Middle frontal gyrus (tissue), 1 donor: ENCODE measurements at regions not wholly inside any gene's neighbourhood (a gene's known extent, or its start where the extent isn't known, plus 50 kb on each side); places are given as distances from the start of the nearest gene placed in this dataset.

Source experiments
- DNase-seq: peaks from one replicate; pipeline ENCODE4 v3.0.0-alpha.2; 2015; ENCODE audit warnings: low spot score; ENCODE audit errors: extremely low spot score

DNA sequence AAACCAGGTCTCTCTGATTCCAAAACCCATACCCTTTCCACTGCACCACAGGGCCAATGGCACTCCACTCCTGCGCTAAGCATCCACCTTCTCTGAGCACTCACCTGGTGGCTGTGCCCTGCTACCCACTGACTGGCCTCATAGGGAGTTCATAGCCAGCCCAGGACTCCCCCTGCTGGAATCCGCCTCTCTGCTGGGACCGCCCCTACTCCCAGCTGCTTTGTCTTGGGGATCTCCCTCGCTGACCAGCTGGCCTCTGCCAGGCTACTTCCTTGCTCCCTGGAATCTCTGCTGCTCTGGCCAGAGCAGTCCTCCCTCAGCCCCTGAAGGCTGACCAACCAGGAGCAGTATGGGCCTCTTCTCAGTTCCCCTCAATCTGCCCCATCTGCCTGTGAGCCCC, 129.7 kb downstream of the FAXC start:
- DNase-seq: no peak

DNA sequence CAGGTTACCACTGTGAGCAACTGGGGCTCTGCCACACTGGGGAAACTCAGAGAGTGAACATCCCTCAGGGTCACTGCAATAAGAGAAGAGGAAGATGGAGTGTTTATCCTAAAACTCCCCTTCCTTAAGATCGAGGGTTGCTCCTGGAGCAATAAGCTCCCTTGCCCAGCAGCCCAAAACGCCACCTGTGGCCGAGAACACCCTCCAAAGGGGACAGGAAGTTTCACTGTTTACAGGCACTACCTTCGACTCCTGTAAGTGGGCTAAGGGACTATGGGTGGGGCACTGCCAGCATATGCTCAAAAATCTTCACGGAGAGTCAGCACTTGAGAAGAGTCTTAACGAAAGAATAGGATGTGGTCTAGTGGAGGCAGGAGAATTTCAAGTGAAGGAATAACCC, 132.5 kb downstream of the FAXC start:
- no peak for DNase-seq

DNA sequence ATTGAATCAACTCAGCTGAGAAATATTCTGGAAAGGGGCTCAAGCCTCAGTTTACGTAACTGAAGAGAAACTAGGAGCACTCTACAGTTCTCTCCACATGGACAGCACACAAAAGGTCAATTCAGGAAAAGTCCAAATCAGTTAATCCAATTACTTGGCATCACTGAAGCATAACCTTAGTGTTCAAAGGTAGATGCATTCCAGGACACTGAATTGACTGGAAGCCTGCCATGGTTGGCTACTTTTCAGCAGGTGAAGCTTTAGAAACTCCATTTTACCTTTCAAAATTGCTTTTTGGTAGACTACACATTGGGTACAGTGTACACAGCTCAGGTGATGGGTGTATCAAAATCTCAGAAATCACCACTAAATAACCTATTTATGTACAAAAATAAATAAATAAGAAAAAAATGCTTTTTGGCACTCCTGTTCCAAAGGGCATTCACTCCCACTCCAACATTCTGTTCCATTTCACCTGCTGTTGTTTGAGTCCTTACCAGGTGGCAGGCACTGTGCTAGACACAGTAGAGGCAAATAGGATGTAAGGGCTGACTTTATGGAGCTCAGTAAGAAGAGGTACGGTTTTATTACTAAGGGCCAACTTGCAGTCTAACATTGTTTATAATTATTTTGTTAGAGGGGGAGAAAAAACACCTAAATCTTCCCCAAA, 153.4 kb downstream of the FAXC start:
- DNase-seq: no peak

DNA sequence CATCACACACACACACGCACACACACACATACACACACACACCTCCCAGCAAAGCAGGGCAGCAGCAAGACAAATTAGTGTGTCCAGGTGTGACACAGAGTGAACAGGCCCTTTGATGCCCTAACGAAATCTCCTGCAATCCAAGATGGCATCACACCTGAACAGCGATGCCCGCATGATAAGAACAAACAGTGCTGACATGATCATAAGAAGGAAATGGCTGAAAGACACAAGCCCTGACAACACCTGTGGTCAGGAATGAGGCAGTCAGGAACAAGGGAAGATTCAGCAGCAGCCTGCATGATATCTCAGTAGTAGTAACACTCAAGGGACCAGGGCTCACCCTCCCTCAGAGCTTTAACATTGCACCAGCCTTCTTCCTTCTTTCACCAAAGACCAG, 156.9 kb downstream of the FAXC start:
- no peak for DNase-seq

DNA sequence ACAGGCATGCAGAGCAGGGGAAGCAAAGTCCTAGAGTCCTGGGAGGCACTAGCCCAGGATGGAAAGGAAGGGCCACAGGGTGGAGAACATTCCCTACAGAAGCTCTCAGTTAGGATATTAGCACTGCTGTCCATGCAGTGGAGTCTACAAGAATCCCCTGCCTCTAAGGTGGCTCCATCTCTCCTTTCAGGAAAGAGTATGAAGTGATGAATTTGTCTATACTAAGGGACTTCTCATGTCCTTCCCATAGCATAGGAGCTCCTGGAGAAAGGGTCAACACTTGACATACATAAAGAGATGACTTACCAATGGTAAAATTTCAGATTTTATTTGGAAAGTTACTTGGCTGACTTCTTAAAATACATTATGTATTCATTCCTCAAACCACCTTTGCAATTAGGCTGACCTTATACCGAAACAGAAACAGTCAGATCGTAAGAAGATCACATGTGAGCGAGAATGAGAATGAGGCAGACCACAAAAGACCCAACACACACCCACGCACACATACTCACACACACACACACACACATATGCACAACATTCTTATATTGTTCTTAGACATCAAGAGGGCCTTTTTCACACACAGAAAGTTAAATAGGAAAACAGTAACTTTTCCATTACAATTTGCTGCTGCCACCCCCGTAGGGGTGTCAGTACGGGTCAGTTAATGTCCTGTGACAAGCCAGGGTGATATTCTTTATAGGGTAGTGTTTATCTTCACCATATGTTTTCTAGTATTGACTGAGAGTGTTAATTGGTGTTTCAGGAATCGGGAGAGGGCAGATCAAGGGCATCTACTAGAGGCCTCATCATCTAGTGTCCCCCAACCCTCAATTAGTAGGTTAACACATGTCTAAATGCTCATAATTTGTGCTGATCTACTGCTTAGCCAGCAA, 159.4 kb downstream of the FAXC start:
- DNase-seq: no peak

DNA sequence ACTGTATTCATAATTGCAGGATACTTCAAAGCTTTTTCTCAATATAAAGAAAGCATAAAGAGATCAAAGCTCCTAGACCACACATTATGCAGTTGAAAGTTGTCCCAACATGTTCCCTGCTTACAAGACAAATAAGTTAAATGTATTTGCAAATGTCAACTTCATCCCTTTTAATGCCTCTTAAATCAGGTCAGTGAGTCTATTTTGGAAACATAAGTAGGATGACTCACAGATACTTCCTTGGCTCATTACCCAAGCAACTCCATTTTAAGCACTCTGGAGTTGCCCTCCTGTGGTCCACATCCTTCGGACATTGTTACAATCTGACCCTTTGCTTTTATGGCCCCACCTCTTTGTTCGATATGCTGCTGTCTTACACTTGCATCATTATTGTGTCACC, 162.0 kb downstream of the FAXC start:
- no peak for DNase-seq

DNA sequence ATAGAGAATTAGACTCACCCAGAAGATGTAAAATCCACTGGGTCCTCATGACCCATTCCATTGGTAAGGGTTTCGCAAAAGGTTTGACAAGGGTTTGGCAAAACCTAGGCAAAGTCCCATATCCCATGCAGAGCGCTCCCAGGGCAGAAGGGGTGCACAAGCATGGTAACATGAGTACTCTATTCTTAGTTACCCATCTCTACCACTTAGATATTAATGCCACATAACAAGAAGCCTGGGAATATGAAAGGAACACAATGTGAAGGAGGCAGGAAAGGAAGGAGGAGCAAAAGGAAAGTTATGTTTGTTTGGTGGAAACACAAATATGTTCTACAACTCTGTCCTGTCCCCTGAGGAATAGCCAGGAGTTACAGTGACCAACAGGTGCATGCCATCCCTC, 163.1 kb downstream of the FAXC start:
- no peak for DNase-seq

DNA sequence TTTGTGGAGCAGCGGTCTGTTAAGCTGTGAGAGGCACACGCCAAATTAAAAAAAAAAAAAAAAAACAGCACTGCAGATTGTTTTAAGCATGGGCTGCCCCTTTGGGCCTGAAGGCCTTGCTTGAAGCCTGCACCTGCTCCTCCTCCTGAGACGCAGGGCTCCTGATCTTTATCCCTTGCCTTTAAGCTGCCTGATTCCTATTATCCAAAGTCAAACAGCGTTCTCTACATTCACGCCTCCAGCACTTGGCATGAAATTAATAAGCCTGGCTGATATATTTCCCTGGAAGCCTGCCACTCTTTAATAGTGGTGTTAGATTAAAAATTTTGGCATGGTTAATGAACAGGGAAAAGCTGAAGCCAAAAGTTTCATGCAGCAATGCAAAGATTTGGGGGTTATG, 163.9 kb downstream of the FAXC start:
- DNase-seq: no peak

DNA sequence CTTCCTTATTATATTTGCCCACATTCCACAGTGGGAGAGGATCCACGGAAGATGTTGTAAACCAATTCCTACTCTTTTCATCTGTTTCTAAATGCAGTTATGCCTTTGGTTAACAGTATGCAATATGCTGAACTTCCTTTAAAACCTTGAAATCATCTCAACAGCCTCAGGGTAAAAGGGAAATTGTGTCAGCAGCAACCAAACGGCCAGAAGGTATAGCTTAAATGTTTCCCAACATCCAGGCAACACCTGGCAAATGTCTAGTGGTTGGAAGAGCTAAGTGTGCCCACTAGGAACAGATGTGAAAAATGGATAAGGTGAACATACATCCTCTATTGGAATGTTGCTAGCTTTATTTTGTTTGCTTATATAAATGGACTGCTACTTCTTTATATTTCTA, 164.8 kb downstream of the FAXC start:
- DNase-seq: no peak

DNA sequence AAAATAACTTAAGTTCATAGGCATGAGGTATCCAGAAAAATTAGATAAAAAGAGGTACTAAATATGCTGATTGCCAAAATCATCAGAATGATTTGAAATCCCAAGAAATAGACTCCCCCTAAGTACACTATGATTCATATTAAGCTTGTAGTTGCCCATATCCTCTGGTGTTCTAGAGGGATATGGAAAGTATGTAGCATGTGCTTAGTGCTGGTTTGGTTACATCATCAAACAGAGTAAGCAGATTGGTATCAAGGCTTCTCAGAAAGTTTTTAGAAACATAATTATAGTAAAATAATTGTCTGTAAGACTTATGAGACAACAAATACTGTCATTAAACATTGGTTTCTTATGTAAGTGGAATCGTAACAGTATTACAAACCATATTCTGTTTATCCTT, 166.4 kb downstream of the FAXC start:
- DNase-seq: no peak

DNA sequence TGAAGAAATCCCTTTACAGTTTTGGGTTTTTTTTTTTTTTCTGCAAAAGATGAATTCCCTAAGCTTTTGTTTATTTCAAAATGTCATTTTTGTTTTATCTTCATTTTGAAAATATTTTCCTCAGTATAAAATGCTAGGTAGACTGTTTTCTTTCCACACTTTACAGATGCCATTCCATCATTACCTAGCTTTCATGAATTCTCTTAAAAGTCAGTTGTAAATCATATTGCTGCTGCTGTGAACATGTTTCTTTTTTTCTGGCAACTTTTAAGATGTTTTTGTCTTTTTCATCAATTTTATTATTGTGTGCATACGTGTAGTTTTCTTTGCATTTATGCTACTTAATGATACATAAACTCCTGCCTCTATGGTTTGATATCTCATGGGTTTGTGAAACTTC, 168.3 kb downstream of the FAXC start:
- DNase-seq: no peak

DNA sequence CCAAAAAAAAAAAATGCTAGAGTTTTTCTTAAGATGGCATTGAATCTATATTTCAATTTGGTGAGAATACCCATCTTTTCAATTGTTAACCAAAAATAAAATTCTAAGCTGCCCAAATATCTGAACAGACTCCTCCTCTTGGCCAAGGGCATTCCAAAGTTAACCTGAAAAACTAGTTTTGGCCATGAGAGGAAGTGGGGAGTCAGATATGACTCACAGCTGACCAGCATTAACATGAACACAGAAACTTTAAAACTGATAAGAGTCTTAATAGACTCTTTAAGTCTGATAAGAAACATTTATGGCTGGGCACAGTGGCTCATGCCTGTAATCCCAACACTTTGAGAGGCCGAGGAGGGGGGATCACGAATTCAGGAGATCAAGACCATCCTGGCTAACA, 171.3 kb downstream of the FAXC start:
- no peak for DNase-seq

DNA sequence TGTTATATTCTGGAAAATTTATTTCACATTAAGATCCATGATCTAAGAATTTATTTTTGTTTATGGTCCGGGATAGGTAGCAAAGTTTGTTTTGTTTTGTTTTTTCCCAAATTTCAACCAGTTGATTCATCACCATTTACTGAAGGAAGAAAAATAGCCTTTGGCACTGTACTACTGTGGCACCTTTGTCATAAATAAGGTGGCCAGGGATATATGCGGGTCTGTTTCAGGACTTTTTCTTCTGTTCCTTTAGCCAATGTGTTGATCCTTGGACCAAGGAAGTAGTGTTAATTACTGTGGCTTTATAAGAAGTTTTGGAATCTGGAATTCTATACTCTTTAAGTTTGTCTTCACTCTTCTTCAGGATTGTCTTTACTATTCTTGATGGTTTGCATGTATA, 171.7 kb downstream of the FAXC start:
- DNase-seq: no peak

DNA sequence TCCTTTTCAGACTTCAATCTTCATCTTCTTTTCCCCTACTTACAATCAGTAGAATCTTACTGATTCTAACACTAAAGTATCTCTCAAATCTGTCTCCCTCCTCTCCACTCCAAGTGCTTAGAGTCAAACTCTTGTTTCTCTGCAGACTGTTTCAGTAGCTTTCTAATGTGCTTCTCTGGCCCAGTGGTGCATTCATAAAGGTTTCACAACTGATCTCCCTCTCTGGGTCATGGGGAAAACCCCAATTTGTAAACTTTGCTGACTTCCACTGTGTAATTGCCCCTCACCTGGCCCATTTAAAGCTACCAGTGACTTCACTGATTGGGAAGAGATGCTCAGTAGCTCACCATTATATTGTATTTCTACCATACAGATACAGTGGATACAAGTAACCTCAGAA, 183.6 kb downstream of the FAXC start:
- DNase-seq: no peak

DNA sequence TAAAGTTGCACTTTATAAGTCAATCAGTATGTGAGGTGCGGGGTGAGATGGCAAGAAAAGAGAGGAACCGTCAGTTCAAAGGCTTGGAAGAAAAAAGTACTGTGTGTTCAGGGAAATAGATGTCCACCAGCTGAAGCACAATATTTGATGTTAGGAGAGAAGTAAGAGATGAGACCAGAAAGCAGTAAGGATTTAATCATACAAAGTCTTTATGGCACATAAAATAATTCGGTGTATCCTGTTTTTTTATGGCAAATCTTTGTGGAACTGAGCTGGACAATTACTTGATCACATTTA, 197.2 kb downstream of the FAXC start:
- DNase-seq: no peak

DNA sequence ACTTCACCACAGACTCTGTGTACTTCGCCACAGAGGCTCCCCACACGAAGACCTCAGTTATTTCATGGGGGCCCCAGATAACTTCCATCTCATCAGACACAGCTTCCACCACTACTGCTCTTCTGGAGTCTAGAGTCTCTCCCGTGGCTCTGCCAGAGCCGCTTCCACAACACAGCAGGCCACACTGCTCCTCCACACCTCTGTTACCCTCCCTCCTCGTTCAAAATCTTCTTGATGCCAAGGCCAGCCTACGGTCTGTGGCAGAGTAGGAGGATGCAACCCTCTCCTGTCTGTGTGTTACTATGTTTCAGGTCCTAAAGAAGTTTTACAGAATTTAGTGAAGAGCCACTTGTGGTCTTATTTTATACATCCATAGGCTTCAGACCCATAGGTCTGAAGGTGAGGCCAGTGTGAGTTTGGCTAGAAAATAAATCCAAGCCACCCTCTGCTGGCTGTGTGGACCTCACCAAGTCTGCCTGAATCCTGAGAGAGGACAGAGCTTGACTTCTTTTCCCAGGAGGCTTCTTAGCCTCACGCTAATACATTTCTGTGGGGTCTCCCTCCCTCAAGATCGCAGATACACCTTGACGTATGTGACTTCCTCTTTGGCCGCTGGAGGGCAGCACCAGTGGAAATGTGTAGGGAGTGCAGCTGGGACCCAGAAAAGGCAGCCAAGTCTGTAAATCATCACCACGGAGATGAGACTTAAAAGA, 197.7 kb downstream of the FAXC start:
- no peak for DNase-seq

DNA sequence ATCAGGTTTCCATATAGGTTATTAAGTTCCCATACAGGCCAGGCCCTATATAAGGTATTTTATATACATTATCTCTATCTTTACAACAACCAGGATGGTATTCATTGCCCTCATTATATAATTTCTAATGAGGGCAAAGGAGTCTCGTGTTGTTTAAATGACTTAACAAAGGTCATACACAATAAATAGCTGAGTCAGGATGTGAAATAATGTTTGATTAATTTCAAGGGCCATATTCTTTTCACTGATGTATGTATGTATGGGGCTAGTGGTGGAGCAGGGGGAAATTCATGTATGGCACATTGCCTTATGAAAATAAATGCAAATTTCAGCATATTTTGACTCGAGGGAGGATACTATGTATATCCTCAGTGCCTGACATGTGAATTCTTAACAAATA, 200.7 kb downstream of the FAXC start:
- no peak for DNase-seq

DNA sequence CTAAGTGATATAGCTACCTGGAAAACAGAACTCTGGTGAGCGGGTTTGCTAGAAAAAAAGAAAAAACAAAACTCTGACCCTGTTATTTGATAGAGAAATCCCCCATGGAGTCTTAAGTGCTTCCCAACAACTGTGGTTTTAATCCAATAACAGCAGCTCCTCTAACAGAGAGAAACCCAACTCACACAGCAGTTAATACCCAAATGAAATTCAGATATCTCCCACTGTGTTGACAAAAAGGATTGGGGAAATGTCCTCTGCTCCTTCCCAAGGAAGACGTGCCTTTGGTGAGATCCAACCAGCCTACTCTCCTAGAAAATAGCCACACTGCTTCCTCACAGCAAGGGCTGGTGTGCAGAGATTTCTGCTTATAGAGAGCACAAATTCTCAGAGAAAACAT, 200.4 kb upstream of the FBXL4 start:
- no peak for DNase-seq

DNA sequence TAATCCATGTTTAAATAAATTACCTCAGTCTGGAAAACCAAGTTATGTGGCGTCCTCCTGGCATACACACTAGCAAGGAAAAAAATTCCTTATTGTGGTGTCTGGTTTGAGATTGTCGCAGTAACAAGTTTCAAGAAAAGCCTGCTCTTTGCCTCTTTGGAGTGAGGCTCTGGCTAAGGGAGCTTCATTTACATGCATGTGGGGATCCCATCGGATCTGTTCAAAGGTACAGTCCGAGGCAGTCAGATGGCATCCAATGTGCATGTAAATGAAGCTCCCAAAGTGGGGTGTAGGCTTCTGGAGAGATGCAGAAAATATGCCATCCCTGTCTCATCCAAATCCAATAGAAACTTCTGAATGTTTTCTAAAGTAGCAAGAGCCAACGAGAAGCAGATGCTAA, 199.5 kb upstream of the FBXL4 start:
- DNase-seq: no peak

DNA sequence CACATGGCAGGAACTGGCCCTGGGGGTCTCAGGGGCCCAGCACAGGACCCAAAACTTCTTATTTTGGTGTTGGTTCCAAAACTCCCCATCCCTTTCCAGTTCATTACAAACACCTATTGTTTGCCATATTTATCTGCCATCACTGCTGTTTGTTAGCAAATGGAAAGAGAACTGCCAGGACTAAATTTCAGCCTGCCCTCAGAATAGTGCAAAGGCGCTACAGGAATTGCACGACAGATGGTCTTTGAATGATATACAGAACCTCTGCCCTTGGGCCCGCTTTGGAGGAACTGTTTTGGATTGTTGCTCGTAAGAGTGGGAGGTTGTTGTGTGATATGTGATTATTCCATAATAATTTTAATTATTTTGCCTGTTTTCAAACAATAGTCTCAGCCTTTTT, 199.0 kb upstream of the FBXL4 start:
- no peak for DNase-seq

DNA sequence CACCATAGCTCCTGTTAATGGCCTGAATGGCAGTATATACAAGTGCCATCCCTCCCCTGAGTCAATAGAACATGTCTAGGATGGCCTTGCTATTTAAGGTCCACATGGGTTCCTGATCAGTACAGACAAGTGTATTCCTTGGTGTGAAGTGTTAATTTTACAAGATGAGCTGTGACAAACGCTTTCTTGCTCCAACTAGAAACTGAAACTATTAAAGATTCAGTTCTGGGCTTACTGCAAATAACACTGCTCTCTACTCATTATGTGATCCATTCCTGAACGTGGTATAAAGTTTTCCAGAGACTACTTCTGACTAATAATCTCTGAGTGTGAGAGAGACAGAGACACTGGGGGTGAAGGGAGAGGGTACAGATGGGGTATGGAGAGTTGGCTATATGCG, 198.0 kb upstream of the FBXL4 start:
- DNase-seq: no peak

DNA sequence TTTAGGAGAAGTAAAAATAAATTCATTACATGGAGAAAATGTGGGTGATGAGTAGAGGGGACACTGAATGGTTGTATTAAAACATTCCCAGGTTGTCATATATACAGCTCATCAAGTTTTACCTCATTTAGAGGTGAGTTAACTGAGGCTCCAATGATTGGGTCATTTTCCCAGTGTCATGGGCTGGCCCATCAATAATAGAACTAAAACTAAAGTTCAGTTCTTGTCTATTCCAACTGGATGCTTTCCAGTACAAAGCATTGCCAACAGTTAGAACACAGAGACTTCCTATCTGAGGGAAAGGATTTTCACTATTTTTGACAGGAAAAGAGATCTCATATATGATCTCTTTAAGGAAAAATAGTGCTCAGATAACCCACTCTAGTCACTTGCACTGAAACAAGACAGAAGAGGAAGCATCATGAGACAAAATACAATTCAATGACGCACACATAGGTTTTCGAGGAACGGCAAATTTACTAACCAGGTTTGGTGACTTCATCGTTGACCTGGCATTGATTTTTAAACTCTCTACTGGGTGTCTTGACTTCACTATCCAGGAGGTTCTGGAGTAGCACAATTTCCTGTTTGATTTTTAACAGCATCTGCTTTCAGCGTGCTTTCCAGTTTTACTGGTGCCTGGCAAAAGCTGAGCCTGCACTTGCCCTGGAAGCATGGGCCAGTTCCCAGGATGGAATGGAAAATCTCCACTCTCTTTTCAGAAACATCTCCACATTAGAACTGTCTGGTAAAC, 195.5 kb upstream of the FBXL4 start:
- DNase-seq: no peak
